ENCODE measurements at regions not wholly inside any gene's neighbourhood (a gene's known extent, or its start where the extent isn't known, plus 50 kb on each side); places are given as distances from the start of the nearest gene placed in this dataset.
"Not testable (repeated sequence)": the region's sequence is repeated elsewhere in the genome, so short reads cannot be mapped to it uniquely, and the experiment has no call there.

- DNase-seq (ENCODE audit: low read depth in 2 of 2): no peak
Observed at GRCh38 chr1:115453666-115454065, 115.6 kb upstream of the NGF start.

DNA sequence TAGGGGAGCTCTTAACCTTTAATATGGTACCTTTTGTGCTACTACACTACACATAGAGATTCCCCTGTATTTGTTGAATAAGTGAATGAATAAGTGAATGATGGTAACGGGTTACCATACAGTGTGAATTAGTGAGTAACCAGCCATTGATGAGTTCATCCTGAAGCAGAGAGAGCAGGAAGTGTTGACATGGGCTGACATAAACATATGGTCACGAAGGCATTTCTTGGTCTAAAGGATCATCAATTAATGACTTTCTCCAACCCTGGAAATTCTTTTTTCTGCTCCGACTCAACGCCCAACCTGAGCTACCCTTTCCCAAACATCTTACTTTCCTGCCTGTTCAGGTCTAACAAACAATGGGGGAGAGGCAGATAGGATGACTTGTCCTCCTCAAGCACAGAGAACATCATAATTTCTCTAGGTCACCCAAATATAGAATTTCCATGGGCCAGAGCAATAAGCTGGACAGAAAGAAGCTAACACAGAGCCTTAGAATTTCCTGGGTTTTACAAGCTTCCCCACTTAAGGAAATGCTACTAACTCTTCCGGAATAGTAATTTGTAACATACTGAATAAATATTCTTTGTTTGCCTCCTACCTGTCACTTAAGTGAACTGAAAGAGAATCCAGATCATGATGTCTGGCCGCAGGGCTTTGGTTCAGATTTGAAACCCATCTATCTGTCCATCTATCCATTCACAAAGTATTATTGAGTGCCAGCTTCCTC lies 114.7 kb upstream of the NGF start:
- no peak for DNase-seq (ENCODE audit: low read depth in 2 of 2)

DNA sequence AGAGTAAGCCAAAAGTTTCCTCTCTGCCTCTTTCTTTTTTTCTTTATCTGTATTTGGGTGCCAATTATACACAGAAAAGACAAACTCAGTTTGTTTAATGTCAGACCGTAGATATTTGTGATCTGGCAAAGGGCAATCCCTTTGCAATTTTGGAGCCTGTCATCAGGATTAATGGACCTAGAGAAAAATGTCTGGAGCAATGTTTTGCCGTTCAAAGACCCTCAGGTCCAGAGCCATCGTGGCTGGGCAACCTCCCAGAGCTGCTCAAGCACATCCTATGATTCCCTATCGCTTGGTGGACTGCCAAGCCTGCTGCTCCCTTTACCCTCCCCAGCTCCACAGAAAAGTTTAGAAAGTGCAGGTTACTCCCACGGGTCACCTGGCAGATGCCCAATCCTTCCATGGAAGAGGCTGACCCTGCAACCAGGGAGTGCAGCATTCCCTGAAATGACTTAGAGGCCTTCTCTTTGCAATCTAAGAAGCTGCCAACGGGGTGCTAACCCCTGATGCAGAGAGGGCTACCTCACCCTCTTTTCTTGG lies 112.5 kb upstream of the NGF start:
- no peak for DNase-seq (ENCODE audit: low read depth in 2 of 2)

DNA sequence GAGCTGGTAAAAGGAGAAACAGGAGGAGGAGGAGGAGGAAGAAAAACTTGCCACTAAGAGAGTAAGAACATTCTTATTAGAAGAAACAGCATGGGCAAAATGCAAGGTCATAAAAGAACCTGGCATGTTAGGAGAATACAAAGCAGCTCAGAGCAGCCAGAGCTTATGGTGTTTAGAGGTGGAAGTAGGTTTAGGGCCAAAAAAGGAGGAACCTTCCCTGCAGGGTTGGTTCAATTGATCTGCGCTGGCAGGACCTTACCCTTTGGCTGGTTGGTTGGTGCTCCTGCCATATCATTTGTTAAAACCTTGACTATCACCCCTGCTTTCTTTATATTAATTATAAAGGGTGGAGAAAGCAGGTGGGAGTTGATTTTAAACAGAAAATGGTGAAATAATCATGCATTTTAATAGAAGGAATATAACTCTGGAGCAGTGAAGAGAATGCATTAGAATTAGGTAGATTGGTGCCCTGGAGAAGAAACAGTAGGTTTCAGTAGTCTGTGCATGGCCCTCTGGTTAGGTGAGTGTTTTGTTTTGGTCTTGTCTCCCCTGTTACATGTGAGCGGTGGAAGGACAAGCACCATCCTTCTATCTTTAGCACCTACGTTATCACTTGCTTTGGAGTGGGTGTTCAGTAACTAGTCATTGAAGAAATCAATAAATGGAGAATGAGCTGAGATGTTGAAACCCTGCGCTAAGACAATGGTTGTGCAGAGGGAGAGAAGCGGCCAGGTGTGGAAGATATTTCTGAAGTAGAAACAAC lies 110.4 kb upstream of the NGF start:
- DNase-seq (ENCODE audit: low read depth in 2 of 2): no peak

GRCh38 chr1:115447672-115448071 lies 109.6 kb upstream of the NGF start:
- DNase-seq (ENCODE audit: low read depth in 2 of 2): no peak

GRCh38 chr1:115445090-115445489 lies 107.0 kb upstream of the NGF start:
- DNase-seq (ENCODE audit: low read depth in 2 of 2): no peak

GRCh38 chr1:115440733-115441132 lies 102.7 kb upstream of the NGF start:
- no peak for DNase-seq (ENCODE audit: low read depth in 2 of 2)

DNA sequence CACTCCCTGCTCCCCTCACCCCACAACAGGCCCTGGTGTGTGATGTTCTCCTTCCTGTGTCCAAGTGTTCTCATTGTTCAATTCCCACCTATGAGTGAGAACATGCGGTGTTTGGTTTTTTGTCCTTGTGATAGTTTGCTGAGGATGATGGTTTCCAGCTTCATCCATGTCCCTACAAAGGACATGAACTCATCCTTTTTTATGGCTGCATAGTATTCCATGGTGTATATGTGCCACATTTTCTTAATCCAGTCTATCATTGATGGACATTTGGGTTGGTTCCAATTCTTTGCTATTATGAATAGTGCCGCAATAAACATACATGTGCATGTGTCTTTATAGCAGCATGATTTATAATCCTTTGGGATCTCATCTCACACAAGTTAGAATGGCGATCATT lies 101.5 kb upstream of the NGF start:
- DNase-seq (ENCODE audit: low read depth in 2 of 2): not testable (repeated sequence)

GRCh38 chr1:115437196-115437595 lies 99.1 kb upstream of the NGF start:
- DNase-seq (ENCODE audit: low read depth in 2 of 2): no peak

GRCh38 chr1:115436596-115436995 lies 98.5 kb upstream of the NGF start:
- DNase-seq (ENCODE audit: low read depth in 2 of 2): no peak

GRCh38 chr1:115433483-115433882 lies 95.4 kb upstream of the NGF start:
- no peak for DNase-seq (ENCODE audit: low read depth in 2 of 2)

DNA sequence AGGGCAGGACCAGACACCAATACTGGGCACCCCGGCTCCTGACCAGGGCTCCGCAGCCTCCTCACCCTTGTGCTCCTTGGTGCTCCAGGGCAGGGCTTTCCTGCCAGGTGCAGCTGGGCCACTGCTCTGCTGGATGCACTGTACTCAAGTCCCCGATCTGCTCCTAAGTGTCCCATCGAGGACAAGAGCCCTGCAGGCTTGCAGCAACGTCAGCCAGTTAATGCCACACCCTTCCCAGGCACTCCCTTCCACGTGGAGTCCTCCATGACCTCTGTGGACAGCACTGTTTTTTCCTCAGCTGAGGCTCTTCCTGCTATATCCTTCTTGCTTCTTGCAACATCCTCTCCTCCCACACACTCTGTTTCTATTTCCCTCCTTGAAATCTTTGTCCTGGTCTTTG lies 94.0 kb upstream of the NGF start:
- no peak for DNase-seq (ENCODE audit: low read depth in 2 of 2)

GRCh38 chr1:115430441-115431158 lies 92.6 kb upstream of the NGF start:
- no peak for DNase-seq (ENCODE audit: low read depth in 2 of 2)

GRCh38 chr1:115429884-115430283 lies 91.8 kb upstream of the NGF start:
- DNase-seq (ENCODE audit: low read depth in 2 of 2): no peak

GRCh38 chr1:115429241-115429640 lies 91.2 kb upstream of the NGF start:
- DNase-seq (ENCODE audit: low read depth in 2 of 2): no peak

- no peak for DNase-seq (ENCODE audit: low read depth in 2 of 2)
Observed at GRCh38 chr1:115428676-115429075, 90.6 kb upstream of the NGF start.

GRCh38 chr1:115428256-115428655 lies 90.2 kb upstream of the NGF start:
- DNase-seq (ENCODE audit: low read depth in 2 of 2): no peak

GRCh38 chr1:115426956-115427355 lies 88.9 kb upstream of the NGF start:
- DNase-seq (ENCODE audit: low read depth in 2 of 2): no peak

- DNase-seq (ENCODE audit: low read depth in 2 of 2): no peak
Observed at GRCh38 chr1:115426231-115426771, 88.3 kb upstream of the NGF start.

DNA sequence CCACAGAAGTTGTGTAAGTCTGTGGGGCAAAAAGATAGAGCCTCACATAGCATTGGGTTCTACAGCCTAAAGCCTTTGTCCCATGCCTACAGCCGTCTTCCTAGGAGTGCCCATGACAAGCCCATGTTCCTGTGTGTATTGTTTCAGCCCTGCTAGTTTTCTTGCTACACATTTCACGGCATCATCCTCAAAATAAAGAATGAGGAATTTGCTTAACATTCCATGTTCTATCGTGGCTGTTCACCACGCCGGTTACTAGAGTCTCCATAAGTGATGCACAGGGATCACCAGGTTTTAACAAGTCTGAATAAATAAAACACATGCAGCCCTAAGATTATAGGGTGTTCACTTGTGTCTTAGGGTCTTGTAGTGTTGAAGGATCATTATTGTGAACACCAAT lies 87.4 kb upstream of the NGF start:
- no peak for DNase-seq (ENCODE audit: low read depth in 2 of 2)

DNA sequence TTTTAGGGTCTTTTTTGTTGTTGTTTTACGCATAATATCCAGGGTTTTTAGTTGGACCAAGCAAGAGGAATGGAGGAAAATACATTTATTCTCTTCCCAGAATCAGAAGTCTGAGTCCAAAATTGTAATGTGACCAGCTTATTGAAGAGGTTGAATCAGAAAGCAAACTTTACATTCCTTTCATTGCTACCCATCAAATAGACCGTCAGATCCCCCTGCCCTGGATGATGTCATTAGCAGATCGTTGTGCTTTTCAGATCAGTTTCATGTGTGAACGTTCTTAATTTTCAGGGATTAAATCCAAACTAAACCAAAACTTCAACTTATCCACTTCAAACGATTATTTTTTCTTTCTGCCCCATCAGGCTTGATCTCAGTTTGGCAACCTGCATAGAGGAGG lies 85.7 kb upstream of the NGF start:
- no peak for DNase-seq (ENCODE audit: low read depth in 2 of 2)

GRCh38 chr1:115419571-115419970 lies 81.5 kb upstream of the NGF start:
- no peak for DNase-seq (ENCODE audit: low read depth in 2 of 2)
